ENCODE measurements at regions not wholly inside any gene's neighbourhood (a gene's known extent, or its start where the extent isn't known, plus 50 kb on each side); places are given as distances from the start of the nearest gene placed in this dataset.

GRCh38 chr12:104877103-104877705 is 80.9 kb downstream of the SLC41A2 start:
- DNase-seq (ENCODE audit: extremely low spot score), result peak; percentile 7
- Histone ChIP-seq H3K27ac (ENCODE audit: low read depth) (no peak overlapping the region), H3K4me3 (ENCODE audit: low read depth, low read length) (no peak overlapping the region), H3K36me3 (ENCODE audit: insufficient read depth) (no peaks in the 10 kb centered on the region), H3K4me1 (ENCODE audit: insufficient read depth) (no peaks in the 10 kb centered on the region)
- WGBS, result 62% methylated on average over 3 of the region's 3 CpGs

- Histone ChIP-seq H3K27ac (ENCODE audit: low read depth) (no peak overlapping the region), H3K4me3 (ENCODE audit: low read depth, low read length) (no peak overlapping the region), H3K36me3 (ENCODE audit: insufficient read depth) (no peaks in the 10 kb centered on the region), H3K4me1 (ENCODE audit: insufficient read depth) (no peaks in the 10 kb centered on the region)
- DNase-seq (ENCODE audit: extremely low spot score), result no peak
- 81% methylated on average over 2 of the region's 2 CpGs for WGBS
Observed at GRCh38 chr12:104873374-104873773, 84.7 kb downstream of the SLC41A2 start.

- 97% methylated on average over 1 of the region's 1 CpG for WGBS
- Histone ChIP-seq H3K27ac (ENCODE audit: low read depth) (no peak overlapping the region), H3K36me3 (ENCODE audit: insufficient read depth) (no peaks in the 10 kb centered on the region), H3K4me3 (ENCODE audit: low read depth, low read length) (no peak overlapping the region), H3K4me1 (ENCODE audit: insufficient read depth) (no peaks in the 10 kb centered on the region)
- DNase-seq (ENCODE audit: extremely low spot score), result no peak
Observed at GRCh38 chr12:104870797-104871196, 87.3 kb downstream of the SLC41A2 start.

- Histone ChIP-seq H3K27ac (ENCODE audit: low read depth) (no peak overlapping the region), H3K4me1 (ENCODE audit: insufficient read depth) (no peaks in the 10 kb centered on the region), H3K36me3 (ENCODE audit: insufficient read depth) (no peaks in the 10 kb centered on the region), H3K4me3 (ENCODE audit: low read depth, low read length) (no peak overlapping the region)
- 75% methylated on average over 2 of the region's 2 CpGs for WGBS
- no peak for DNase-seq (ENCODE audit: extremely low spot score)
Observed at GRCh38 chr12:104866291-104866690, 91.8 kb downstream of the SLC41A2 start.

- no peaks in the 10 kb centered on the region for H3K4me1 ChIP-seq (ENCODE audit: insufficient read depth)
- no peaks in the 10 kb centered on the region for H3K36me3 ChIP-seq (ENCODE audit: insufficient read depth)
- DNase-seq (ENCODE audit: extremely low spot score), result no peak
- WGBS, result 83% methylated on average over 1 of the region's 1 CpG
- no peak overlapping the region for H3K4me3 ChIP-seq (ENCODE audit: low read depth, low read length)
- no peak overlapping the region for H3K27ac ChIP-seq (ENCODE audit: low read depth)
Observed at GRCh38 chr12:104865080-104865479, 93.0 kb downstream of the SLC41A2 start.

- no peaks in the 10 kb centered on the region for H3K4me1 ChIP-seq (ENCODE audit: insufficient read depth)
- H3K4me3 ChIP-seq (ENCODE audit: low read depth, low read length), result no peak overlapping the region
- H3K27ac ChIP-seq (ENCODE audit: low read depth), result no peak overlapping the region
- no peak for DNase-seq (ENCODE audit: extremely low spot score)
- H3K36me3 ChIP-seq (ENCODE audit: insufficient read depth), result no peaks in the 10 kb centered on the region
Observed at GRCh38 chr12:104864668-104865067, 93.4 kb downstream of the SLC41A2 start.

GRCh38 chr12:104863296-104863948 is 94.7 kb downstream of the SLC41A2 start:
- Histone ChIP-seq H3K27ac (ENCODE audit: low read depth) (no peak overlapping the region), H3K36me3 (ENCODE audit: insufficient read depth) (no peaks in the 10 kb centered on the region), H3K4me3 (ENCODE audit: low read depth, low read length) (no peak overlapping the region), H3K4me1 (ENCODE audit: insufficient read depth) (no peaks in the 10 kb centered on the region)
- DNase-seq (ENCODE audit: extremely low spot score), result no peak
- 70% methylated on average over 5 of the region's 5 CpGs for WGBS

- no peak overlapping the region for H3K4me3 ChIP-seq (ENCODE audit: low read depth, low read length)
- no peak overlapping the region for H3K27ac ChIP-seq (ENCODE audit: low read depth)
- 98% methylated on average over 4 of the region's 4 CpGs for WGBS
- no peak for DNase-seq (ENCODE audit: extremely low spot score)
- no peaks in the 10 kb centered on the region for H3K4me1 ChIP-seq (ENCODE audit: insufficient read depth)
- no peaks in the 10 kb centered on the region for H3K36me3 ChIP-seq (ENCODE audit: insufficient read depth)
Observed at GRCh38 chr12:104858611-104859543, 99.2 kb downstream of the SLC41A2 start.

- no peak for DNase-seq (ENCODE audit: extremely low spot score)
- Histone ChIP-seq H3K27ac (ENCODE audit: low read depth) (no peak overlapping the region), H3K36me3 (ENCODE audit: insufficient read depth) (no peaks in the 10 kb centered on the region), H3K4me3 (ENCODE audit: low read depth, low read length) (no peak overlapping the region), H3K4me1 (ENCODE audit: insufficient read depth) (no peaks in the 10 kb centered on the region)
- WGBS, result 80% methylated on average over 3 of the region's 3 CpGs
Observed at GRCh38 chr12:104856531-104856930, 101.6 kb downstream of the SLC41A2 start.

- no peak overlapping the region for H3K27ac ChIP-seq (ENCODE audit: low read depth)
- H3K4me1 ChIP-seq (ENCODE audit: insufficient read depth), result no peaks in the 10 kb centered on the region
- H3K4me3 ChIP-seq (ENCODE audit: low read depth, low read length), result no peak overlapping the region
- WGBS, result 67% methylated on average over 6 of the region's 6 CpGs
- no peaks in the 10 kb centered on the region for H3K36me3 ChIP-seq (ENCODE audit: insufficient read depth)
- DNase-seq (ENCODE audit: extremely low spot score), result no peak
Observed at GRCh38 chr12:104855599-104855998, 102.5 kb downstream of the SLC41A2 start.

GRCh38 chr12:104852896-104853295 is 105.2 kb downstream of the SLC41A2 start:
- Histone ChIP-seq H3K4me1 (ENCODE audit: insufficient read depth) (no peaks in the 10 kb centered on the region), H3K4me3 (ENCODE audit: low read depth, low read length) (no peak overlapping the region), H3K36me3 (ENCODE audit: insufficient read depth) (no peaks in the 10 kb centered on the region), H3K27ac (ENCODE audit: low read depth) (no peak overlapping the region)
- DNase-seq (ENCODE audit: extremely low spot score), result no peak
- 78% methylated on average over 2 of the region's 2 CpGs for WGBS

- no peak for DNase-seq (ENCODE audit: extremely low spot score)
- Histone ChIP-seq H3K4me3 (ENCODE audit: low read depth, low read length) (no peak overlapping the region), H3K27ac (ENCODE audit: low read depth) (no peak overlapping the region), H3K36me3 (ENCODE audit: insufficient read depth) (no peaks in the 10 kb centered on the region), H3K4me1 (ENCODE audit: insufficient read depth) (no peaks in the 10 kb centered on the region)
- WGBS, result 59% methylated on average over 2 of the region's 2 CpGs
Observed at GRCh38 chr12:104852102-104852501, 106.0 kb downstream of the SLC41A2 start.

GRCh38 chr12:104850781-104851180 is 107.3 kb downstream of the SLC41A2 start:
- Histone ChIP-seq H3K27ac (ENCODE audit: low read depth) (no peak overlapping the region), H3K4me1 (ENCODE audit: insufficient read depth) (no peaks in the 10 kb centered on the region), H3K4me3 (ENCODE audit: low read depth, low read length) (no peak overlapping the region)

More at GRCh38 chr12:104850781-104851180, 107.3 kb downstream of the SLC41A2 start:
- H3K36me3 ChIP-seq (ENCODE audit: insufficient read depth), result no peaks in the 10 kb centered on the region
- no peak for DNase-seq (ENCODE audit: extremely low spot score)

Measured in urinary bladder (tissue), 3 donors.